Thyroid gland (tissue), 4 donors: ENCODE measurements at regions not wholly inside any gene's neighbourhood (a gene's known extent, or its start where the extent isn't known, plus 50 kb on each side); places are given as distances from the start of the nearest gene placed in this dataset.

Experiments used
- CTCF ChIP-seq, 6 experiments: fragments of 200-600 bp in 3 of 6; fragments of 450-650 bp in 3 of 6; sonication (generic) in 3 of 6; IDR thresholded peaks; one replicate each; pipeline ENCODE4 v1.5.1; 2016 to 2019; ENCODE audit warnings: antibody characterized with exemption in 6 of 6, mild to moderate bottlenecking in 2 of 6, inconsistent platforms in 1 of 6, moderate library complexity in 1 of 6
- POLR2A ChIP-seq, 2 donors: fragments of 450-650 bp; IDR thresholded peaks; one replicate each; pipeline ENCODE4 v1.6.1; 2017; ENCODE audit warnings: antibody characterized with exemption in 2 of 2, mild to moderate bottlenecking in 2 of 2, moderate library complexity in 1 of 2

DNA sequence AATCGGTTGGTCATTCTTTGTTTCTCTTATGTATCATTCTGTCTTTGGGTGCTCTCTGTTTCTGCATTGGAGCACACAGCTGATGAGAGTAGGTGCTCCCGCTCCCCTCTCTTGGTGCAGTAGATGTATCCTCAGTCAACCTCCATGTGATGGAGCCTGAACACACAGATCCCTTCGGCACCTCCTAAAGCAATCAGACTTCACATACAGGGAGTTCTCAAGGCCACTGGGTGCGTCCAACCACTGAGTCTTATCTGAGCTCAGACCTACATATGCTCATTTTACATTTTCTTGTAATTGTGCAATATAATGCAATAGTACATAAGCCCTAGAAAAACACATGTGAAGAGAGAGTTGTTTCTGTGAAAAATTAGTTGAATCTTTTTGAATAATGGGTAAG, 198.1 kb upstream of the ATP10A start:
- TF ChIP-seq CTCF (IDR thresholded peaks at IDR 0.05): no peak
- no peak for TF ChIP-seq POLR2A (IDR thresholded peaks at IDR 0.05)
